Suppressor macrophage treated with lipopolysaccharide for 4 hours (primary cell): ENCODE measurements at regions not wholly inside any gene's neighbourhood (a gene's known extent, or its start where the extent isn't known, plus 50 kb on each side); places are given as distances from the start of the nearest gene placed in this dataset.
"Not testable (repeated sequence)": the region's sequence is repeated elsewhere in the genome, so short reads cannot be mapped to it uniquely, and the experiment has no call there.

ENCODE experiments used
- DNase-seq: peaks from one replicate; pipeline ENCODE4 v3.0.0-alpha.2; 2020

GRCh38 chr6:81326881-81327561 lies 425.5 kb downstream of the TENT5A start:
- no peak for DNase-seq

DNA sequence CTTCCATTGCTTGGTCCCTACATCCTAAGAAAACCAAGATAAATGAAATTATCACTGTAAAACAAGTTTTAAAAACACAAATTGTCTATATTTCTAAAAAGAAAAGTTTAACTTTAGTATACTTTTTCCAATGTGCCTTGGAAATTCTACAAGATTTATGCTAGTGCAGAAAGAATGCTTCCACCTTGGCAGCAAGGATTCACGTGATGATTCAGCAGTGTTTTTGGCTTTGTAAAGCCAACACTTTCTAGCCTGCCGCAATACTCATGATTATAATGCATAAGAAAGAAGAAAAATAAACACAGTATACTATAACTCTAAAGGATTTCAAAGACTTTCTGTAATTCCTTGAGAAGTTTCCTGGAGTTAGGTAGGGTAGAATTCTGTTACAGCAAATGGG lies 442.7 kb downstream of the TENT5A start:
- no peak for DNase-seq

- DNase-seq, result no peak
These were observed 443.8 kb downstream of the TENT5A start for GRCh38 chr6:81308577-81309279.

GRCh38 chr6:81307651-81308214 lies 444.7 kb downstream of the TENT5A start:
- DNase-seq, result no peak

GRCh38 chr6:81304466-81304865 lies 448.0 kb downstream of the TENT5A start:
- DNase-seq, result no peak

GRCh38 chr6:81300961-81301360 lies 451.5 kb downstream of the TENT5A start:
- DNase-seq, result no peak

- no peak for DNase-seq
These were observed 453.7 kb downstream of the TENT5A start for GRCh38 chr6:81298751-81299150.

DNA sequence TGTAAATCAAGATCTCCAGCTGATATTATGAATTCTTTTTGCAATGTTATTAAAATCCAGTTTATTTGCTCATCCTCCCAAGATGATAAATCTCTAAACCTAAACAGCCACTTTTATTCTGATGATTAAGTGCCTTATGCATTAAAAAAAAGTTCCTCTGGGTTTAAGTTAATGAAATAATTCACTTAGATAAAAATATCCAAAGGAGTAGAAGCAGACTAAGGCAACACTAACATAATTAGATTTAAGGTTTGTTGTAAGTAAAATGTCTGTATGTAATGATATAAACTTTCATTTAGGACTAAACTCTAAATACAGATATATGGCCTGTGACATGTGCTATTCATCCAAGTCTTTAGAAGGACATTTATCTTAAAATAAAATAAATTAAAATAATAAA lies 457.2 kb downstream of the TENT5A start:
- DNase-seq, result no peak

DNA sequence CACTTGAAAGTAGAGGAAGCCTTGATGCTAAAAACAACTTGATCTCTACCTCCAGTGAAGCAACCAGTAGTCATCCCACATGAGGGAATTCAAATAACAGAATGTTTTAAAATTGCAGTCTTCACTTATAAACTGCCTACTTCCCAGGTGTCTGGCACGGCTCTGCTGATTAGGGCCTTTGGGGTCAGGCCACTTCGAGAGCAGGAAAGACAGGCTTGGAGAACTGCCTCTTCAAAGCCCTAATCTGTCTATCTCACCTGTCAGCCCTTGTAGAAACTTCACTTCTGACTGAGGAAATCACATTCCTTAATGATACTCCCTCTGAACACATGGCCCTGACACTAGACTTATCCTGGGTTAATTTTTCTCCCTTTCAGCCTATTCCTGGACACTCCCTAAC lies 458.6 kb downstream of the TENT5A start:
- no peak for DNase-seq

DNA sequence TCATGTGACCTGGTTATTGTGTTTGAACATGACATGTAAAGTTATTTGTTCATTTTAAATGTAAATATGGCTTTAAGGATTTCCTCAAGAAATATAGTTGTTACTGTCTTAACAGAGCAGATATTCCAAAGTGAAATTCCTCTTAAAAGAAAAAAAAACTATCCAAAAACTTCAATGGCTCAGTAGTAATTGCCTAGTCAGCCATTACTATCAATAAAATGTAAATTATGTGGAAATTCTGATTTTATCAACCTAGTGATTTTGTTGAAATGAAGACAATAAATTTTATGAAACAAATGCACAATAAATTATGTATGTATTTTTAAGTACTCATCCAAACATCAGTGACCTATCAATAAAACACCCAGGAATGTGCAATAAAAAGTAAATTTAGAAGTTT lies 463.3 kb downstream of the TENT5A start:
- DNase-seq, result no peak

- DNase-seq, result no peak
These were observed 487.4 kb downstream of the TENT5A start for GRCh38 chr6:81265106-81265505.

DNA sequence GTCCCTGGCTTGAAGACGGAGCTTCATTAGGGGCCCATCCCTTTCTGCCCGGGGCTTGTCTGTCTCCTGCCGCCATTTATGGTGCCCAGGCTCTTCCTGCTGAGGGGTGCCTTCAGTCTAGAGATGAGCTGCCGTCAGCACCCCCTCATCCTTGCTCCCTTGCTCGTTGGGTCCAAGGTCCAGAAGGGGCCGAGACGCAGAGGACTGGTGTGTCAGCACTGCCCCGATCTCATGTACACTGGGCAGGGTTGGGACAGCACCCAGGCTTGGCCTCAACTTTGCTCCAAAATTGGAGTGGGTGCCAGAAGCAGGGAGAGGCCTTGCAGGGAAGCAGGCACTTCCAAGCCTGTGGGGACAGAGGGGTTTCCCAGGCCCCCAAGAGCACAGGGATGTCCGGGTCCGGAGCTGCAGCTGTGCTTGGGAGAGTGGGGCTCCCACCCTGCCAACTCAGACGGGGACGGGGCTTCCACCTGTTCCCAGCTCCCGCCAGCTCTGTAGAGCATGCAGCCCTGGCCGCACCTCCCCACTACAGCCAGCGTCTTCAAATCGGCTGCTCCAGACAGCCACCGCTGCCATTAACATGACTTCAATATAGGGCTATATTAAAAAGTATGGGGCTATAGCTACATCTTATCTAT lies 488.8 kb downstream of the TENT5A start:
- DNase-seq, result no peak

- no peak for DNase-seq
These were observed 489.8 kb downstream of the TENT5A start for GRCh38 chr6:81262656-81263055.

DNA sequence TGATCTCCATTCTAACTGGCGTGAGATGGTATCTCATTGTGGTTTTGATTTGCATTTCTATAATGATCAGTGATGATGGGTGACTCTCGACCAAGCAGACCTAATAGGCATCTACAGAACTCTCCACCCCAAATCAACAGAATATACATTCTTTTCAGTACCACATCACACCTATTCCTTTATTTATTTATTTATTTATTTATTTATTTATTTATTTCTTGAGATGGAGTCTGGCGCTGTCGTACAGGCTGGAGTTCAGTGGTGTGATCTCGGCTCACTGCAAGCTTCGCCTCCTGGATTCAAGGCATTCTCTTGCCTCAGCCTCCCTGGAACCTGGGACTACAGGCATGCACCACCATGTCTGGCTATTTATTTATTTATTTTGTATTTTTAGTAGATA lies 496.3 kb downstream of the TENT5A start:
- DNase-seq, result not testable (repeated sequence)

DNA sequence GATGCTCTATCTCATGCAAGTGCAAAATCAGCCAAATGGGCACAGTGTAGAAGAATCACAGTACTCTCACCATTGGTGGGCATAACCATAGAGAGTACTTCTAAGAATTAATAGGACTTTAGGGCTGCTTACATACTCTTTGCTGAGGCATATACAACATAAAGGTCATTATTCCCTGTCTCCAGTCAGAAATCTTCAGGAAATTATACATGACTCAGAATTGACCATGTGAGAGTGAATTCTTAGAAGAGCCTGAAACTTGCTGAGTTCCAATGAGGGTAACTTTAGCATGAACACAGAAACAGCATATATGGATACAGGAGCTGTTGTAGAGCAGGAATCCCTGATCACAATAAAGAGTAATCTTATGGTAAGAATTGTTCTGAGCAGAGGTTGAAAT lies 498.7 kb downstream of the TENT5A start:
- DNase-seq, result no peak

- DNase-seq, result no peak
These were observed 500.2 kb downstream of the TENT5A start for GRCh38 chr6:81252231-81252630.

GRCh38 chr6:81246200-81246599 lies 506.3 kb downstream of the TENT5A start:
- no peak for DNase-seq

- no peak for DNase-seq
These were observed 509.9 kb downstream of the TENT5A start for GRCh38 chr6:81242624-81243023.

DNA sequence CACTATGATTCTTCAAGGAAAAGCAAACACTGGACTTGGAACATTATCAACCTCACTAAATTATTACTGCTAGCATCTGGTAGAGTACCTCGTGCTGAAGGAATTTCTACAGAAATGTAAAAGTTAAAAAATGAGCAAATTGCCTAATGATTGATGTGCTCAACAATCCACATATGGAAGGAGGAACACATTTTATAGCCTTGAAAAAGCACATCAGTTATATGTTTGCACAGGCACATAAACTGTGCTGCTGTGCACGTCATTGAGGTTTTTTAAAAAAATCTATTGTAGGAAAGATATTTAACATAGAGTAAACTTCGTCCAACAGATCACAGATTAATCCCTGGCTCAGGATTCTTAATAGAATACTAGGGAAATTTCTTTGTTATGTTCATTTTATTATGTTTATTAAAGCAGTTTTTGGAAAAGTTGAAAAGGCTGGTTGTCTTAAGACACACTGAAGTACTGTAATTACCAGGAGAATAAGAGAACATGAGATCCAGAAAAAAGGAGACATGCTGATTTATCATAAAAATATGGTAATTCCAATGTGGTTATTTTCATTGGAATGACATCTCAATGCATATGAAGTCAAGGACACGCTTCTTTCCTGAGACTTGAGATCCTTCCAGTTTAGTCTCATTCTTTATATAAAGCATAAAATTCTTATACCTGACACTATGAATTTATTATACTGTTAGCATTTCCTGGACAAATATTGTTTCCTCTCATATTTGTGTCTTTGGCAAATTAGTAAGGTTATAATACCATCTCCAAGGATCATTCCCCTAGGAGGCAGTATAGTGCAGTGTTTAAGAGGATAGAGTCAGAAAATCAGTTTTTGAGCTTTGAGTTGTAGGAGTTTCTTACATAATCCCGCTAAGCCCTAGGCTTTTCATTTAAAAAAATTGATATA lies 511.1 kb downstream of the TENT5A start:
- peak; percentile 25 for DNase-seq

- DNase-seq, result no peak
These were observed 514.1 kb downstream of the TENT5A start for GRCh38 chr6:81238390-81238789.

- no peak for DNase-seq
These were observed 515.3 kb downstream of the TENT5A start for GRCh38 chr6:81237226-81237625.

GRCh38 chr6:81235512-81235911 lies 517.0 kb downstream of the TENT5A start:
- no peak for DNase-seq

DNA sequence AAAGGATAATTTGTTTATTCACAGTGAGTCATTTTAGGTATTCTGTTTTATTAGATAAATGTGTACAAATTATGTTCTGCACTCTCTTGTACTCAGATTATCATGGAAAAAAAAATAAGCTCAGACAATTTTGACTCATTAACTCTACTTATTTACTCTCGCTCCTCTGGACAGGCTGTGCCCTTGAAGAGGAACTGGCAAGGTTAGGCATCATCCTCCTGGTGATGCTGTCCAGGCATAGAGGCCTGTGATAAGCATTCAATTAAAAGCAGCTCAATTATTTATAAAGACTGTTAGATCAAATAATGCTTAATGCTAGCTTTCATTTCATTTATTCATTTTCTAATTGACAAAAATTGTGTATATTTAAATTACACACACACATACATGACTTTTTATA lies 518.5 kb downstream of the TENT5A start:
- no peak for DNase-seq
